Endothelial cell of umbilical vein (primary cell): ENCODE measurements at regions not wholly inside any gene's neighbourhood (a gene's known extent, or its start where the extent isn't known, plus 50 kb on each side); places are given as distances from the start of the nearest gene placed in this dataset.

ENCODE experiments used
- BruUV-seq: library from RNA; stranded (reverse); fragments of 400-500 nt; replicated peaks from 2 replicates; lab custom pipeline; 2021; lab: Mats Ljungman, UMichigan
- CTCF ChIA-PET: fragments of 300-600, 350-600 bp; sonication (Branson Sonifier 250); formaldehyde crosslinking; loops from one replicate; lab custom pipeline; 2021; ENCODE audit warnings: antibody characterized with exemption, inconsistent platforms; lab: Charles Lee
- POLR2A ChIA-PET: fragments of 300-600, 350-600 bp; sonication (Branson Sonifier 250); formaldehyde crosslinking; loops from one replicate; lab custom pipeline; 2021; ENCODE audit warnings: antibody characterized with exemption, inconsistent platforms; lab: Charles Lee
- DNase-seq: peaks from one replicate; pipeline ENCODE4 v3.0.0-alpha.2; 2011; ENCODE audit warnings: low read depth, low spot score
- FAIRE-seq: peaks from 2 replicates; lab custom pipeline; 2011; peaks lifted over from hg19 to GRCh38; lab: Jason Lieb, UNC
- H2AFZ ChIP-seq: 2 replicates; pipeline ENCODE4 v1.6.0; 2012; ENCODE audit warnings: low read depth, low read length, control low read depth, inconsistent platforms
- H3K27ac ChIP-seq: 2 replicates; pipeline ENCODE4 v1.5.1; 2011; ENCODE audit warnings: low read depth, mild to moderate bottlenecking, control low read depth, low read length, moderate library complexity; ENCODE audit not compliant: insufficient read depth
- H3K27me3 ChIP-seq, 2 experiments: 2 replicates each; pipeline versions ENCODE4 v1.6.0 to v1.6.1; 2011; ENCODE audit warnings: low read length in 2 of 2, mixed read lengths in 1 of 2; ENCODE audit not compliant: control insufficient read depth in 2 of 2, insufficient read depth in 2 of 2
- H3K36me3 ChIP-seq, 2 experiments: 2 replicates in 1 of 2; 3 replicates in 1 of 2; pipeline ENCODE4 v1.5.1; 2011; ENCODE audit warnings: low read length in 2 of 2, mild to moderate bottlenecking in 1 of 2, moderate library complexity in 1 of 2; ENCODE audit not compliant: control insufficient read depth in 2 of 2, insufficient read depth in 2 of 2; ENCODE audit errors: extremely low read depth in 1 of 2
- H3K4me1 ChIP-seq: 3 replicates; pipeline ENCODE4 v1.5.1; 2011; ENCODE audit warnings: mild to moderate bottlenecking, low read length; ENCODE audit not compliant: control insufficient read depth, insufficient read depth; ENCODE audit errors: extremely low read depth
- H3K4me2 ChIP-seq: 2 replicates; pipeline ENCODE4 v1.6.1; 2011; ENCODE audit warnings: low read length, control low read depth, mixed read lengths; ENCODE audit not compliant: insufficient read depth
- H3K4me3 ChIP-seq, 3 experiments: fragments of 200-600 bp in 1 of 3; sonication (generic), shearing (Covaris generic) in 1 of 3; replicated peaks in 1 of 3; 2 replicates each; pipeline ENCODE4 v1.5.1; 2011 to 2016; ENCODE audit warnings: control low read depth in 3 of 3, low read length in 3 of 3, mild to moderate bottlenecking in 2 of 3, inconsistent platforms in 1 of 3, low read depth in 1 of 3, moderate library complexity in 1 of 3; ENCODE audit not compliant: insufficient read depth in 1 of 3
- H3K79me2 ChIP-seq: 2 replicates; pipeline ENCODE4 v1.6.0; 2012; ENCODE audit warnings: low read length, inconsistent platforms; ENCODE audit not compliant: control insufficient read depth, insufficient read depth
- H3K9ac ChIP-seq: replicated peaks from 2 replicates; pipeline ENCODE3; 2011; ENCODE audit warnings: low read length, control low read depth; ENCODE audit not compliant: insufficient read depth; ENCODE audit errors: extremely low read depth
- H3K9me1 ChIP-seq: replicated peaks from 3 replicates; pipeline ENCODE4 v1.6.0; 2011; ENCODE audit warnings: mild to moderate bottlenecking, low read length; ENCODE audit not compliant: control insufficient read depth, insufficient read depth; ENCODE audit errors: extremely low read depth
- H3K9me3 ChIP-seq: replicated peaks from 2 replicates; pipeline ENCODE4 v1.5.1; 2012; ENCODE audit warnings: low read length, inconsistent platforms; ENCODE audit not compliant: control insufficient read depth, insufficient read depth
- H4K20me1 ChIP-seq: replicated peaks from 2 replicates; pipeline ENCODE3; 2011; ENCODE audit warnings: mild to moderate bottlenecking, low read length; ENCODE audit not compliant: control insufficient read depth, insufficient read depth; ENCODE audit errors: extremely low read depth
- CTCF ChIP-seq, 2 donors: IDR thresholded peaks; 1 replicate in 1 of 2; 2 replicates in 1 of 2; pipeline ENCODE4 v1.5.1; 2011; ENCODE audit warnings: low read length in 2 of 2, mild to moderate bottlenecking in 2 of 2, moderate library complexity in 2 of 2, control low read depth in 1 of 2, inconsistent platforms in 1 of 2, low read depth in 1 of 2; ENCODE audit not compliant: insufficient read depth in 1 of 2; ENCODE audit errors: extremely low read depth in 1 of 2
- EZH2 ChIP-seq: IDR thresholded peaks from 2 replicates; pipeline ENCODE4 v1.6.1; 2012; ENCODE audit warnings: borderline replicate concordance, low read depth, mild to moderate bottlenecking, moderate library complexity, low read length, inconsistent platforms; ENCODE audit not compliant: severe bottlenecking
- FOS ChIP-seq: IDR thresholded peaks from 2 replicates; pipeline ENCODE4 v1.6.1; 2011; ENCODE audit warnings: mild to moderate bottlenecking, low read length, moderate library complexity, borderline replicate concordance; ENCODE audit not compliant: insufficient read depth
- GATA2 ChIP-seq: IDR thresholded peaks from 2 replicates; pipeline ENCODE4 v1.7.0; 2011; ENCODE audit warnings: low read depth, mild to moderate bottlenecking, moderate library complexity, mixed read lengths, low read length; ENCODE audit not compliant: insufficient read length, insufficient read depth
- JUN ChIP-seq: IDR thresholded peaks from 2 replicates; pipeline ENCODE4 v1.6.1; 2011; ENCODE audit warnings: borderline replicate concordance, low read depth; ENCODE audit not compliant: insufficient read length, insufficient read depth
- MAX ChIP-seq: IDR thresholded peaks from 2 replicates; pipeline ENCODE4 v1.6.1; 2011; ENCODE audit not compliant: insufficient read depth, insufficient read length
- MYC ChIP-seq: IDR thresholded peaks from one replicate; pipeline ENCODE4 v1.6.1; 2011; ENCODE audit warnings: mild to moderate bottlenecking, low read depth, low read length
- POLR2A ChIP-seq: IDR thresholded peaks from 2 replicates; pipeline ENCODE4 v1.6.1; 2012; ENCODE audit warnings: low read depth, mild to moderate bottlenecking, control low read depth, low read length
- POLR2AphosphoS5 ChIP-seq: IDR thresholded peaks from 2 replicates; pipeline ENCODE4 v1.6.1; 2012; ENCODE audit warnings: low read depth, mild to moderate bottlenecking, control low read depth, low read length, moderate library complexity; ENCODE audit not compliant: insufficient read depth
- dilution Hi-C: fragments of 300-500 bp; cut with MboI; formaldehyde crosslinking; loops from one replicate; pipeline ENCODE4 v1.15.0; 2019; ENCODE audit warnings: low sequenced_read_pairs; ENCODE audit not compliant: extremely low pct_ligation_motif_present
- intact Hi-C: fragments of 100-400 bp; cut with micrococcal nuclease; formaldehyde crosslinking; loops from one replicate; pipeline ENCODE4 v1.10.0; 2022

- intact Hi-C loops, result no loop called here
- H3K9me3 ChIP-seq, result peaks cover 10% of the 10 kb centered on the region
Observed at GRCh38 chr22:48613566-48614200, 1214.0 kb downstream of the BRD1 start.

More at GRCh38 chr22:48613566-48614200, 1214.0 kb downstream of the BRD1 start:
- Histone ChIP-seq H3K79me2 (no peaks in the 10 kb centered on the region), H2AFZ (no peak overlapping the region), H3K36me3 (no peaks in the 10 kb centered on the region), H4K20me1 (no peaks in the 10 kb centered on the region), H3K27me3 (no peaks in the 10 kb centered on the region), H3K4me2 (no peak overlapping the region), H3K4me1 (no peaks in the 10 kb centered on the region), H3K9me1 (no peaks in the 10 kb centered on the region), H3K27ac (no peak overlapping the region), H3K9ac (no peak overlapping the region), H3K4me3 (no peak overlapping the region)
- FAIRE-seq (no peak), DNase-seq (no peak)
- dilution Hi-C loops, result no loop called here
- CTCF ChIA-PET, result no interaction called here
- POLR2A ChIA-PET, result no interaction called here
- BruUV-seq, result no TSS peak
- TF ChIP-seq CTCF (IDR thresholded peaks at IDR 0.05; ENCODE audit: extremely low read depth in 1 of 2, insufficient read depth in 1 of 2, low read depth in 1 of 2, low read length in 2 of 2), result no peak
- TF ChIP-seq EZH2, result no peak
- no peak for TF ChIP-seq POLR2AphosphoS5
- no peak for TF ChIP-seq POLR2A
- no peak for TF ChIP-seq GATA2
- no peak for TF ChIP-seq JUN
- TF ChIP-seq MAX, result no peak
- TF ChIP-seq MYC, result no peak
- no peak for TF ChIP-seq FOS
